Activated CD4-positive, alpha-beta T cell treated with anti-CD3 and anti-CD28 coated beads, Interleukin-10, Interleukin-2, amounts not matched to agents 100 ng/mL and 50 ng/mL, durations not matched to agents 16 hours and 8 hours (primary cell): ENCODE measurements at regions not wholly inside any gene's neighbourhood (a gene's known extent, or its start where the extent isn't known, plus 50 kb on each side); places are given as distances from the start of the nearest gene placed in this dataset.
"Not testable (repeated sequence)": the region's sequence is repeated elsewhere in the genome, so short reads cannot be mapped to it uniquely, and the experiment has no call there.

Experiments used
- DNase-seq: peaks from one replicate; pipeline ENCODE4 v3.0.0-alpha.2; 2020

GRCh38 chr3:26422415-26422814, 200.2 kb upstream of the LRRC3B start:
- DNase-seq, result no peak

- no peak for DNase-seq
Measured at GRCh38 chr3:26425076-26425475, 197.5 kb upstream of the LRRC3B start.

- no peak for DNase-seq
Measured at GRCh38 chr3:26428992-26429391, 193.6 kb upstream of the LRRC3B start.

- DNase-seq, result no peak
Measured at GRCh38 chr3:26437678-26438077, 184.9 kb upstream of the LRRC3B start.

- no peak for DNase-seq
Measured at GRCh38 chr3:26438325-26438940, 184.1 kb upstream of the LRRC3B start.

- DNase-seq, result no peak
Measured at GRCh38 chr3:26438981-26439884, 183.3 kb upstream of the LRRC3B start.

- DNase-seq, result no peak
Measured at GRCh38 chr3:26449996-26450395, 172.6 kb upstream of the LRRC3B start.

GRCh38 chr3:26452363-26452762, 170.2 kb upstream of the LRRC3B start:
- DNase-seq, result no peak

- DNase-seq, result no peak
Measured at GRCh38 chr3:26460985-26461384, 161.6 kb upstream of the LRRC3B start.

GRCh38 chr3:26472345-26472744, 150.2 kb upstream of the LRRC3B start:
- DNase-seq, result no peak

- DNase-seq, result no peak
Measured at GRCh38 chr3:26474706-26475105, 147.9 kb upstream of the LRRC3B start.

GRCh38 chr3:26480377-26480776, 142.2 kb upstream of the LRRC3B start:
- DNase-seq, result no peak

- DNase-seq, result no peak
Measured at GRCh38 chr3:26484140-26484539, 138.4 kb upstream of the LRRC3B start.

GRCh38 chr3:26498271-26498670, 124.3 kb upstream of the LRRC3B start:
- DNase-seq, result no peak

GRCh38 chr3:26505399-26505798, 117.2 kb upstream of the LRRC3B start:
- DNase-seq, result no peak

- not testable (repeated sequence) for DNase-seq
Measured at GRCh38 chr3:26514445-26515029, 108.0 kb upstream of the LRRC3B start.

GRCh38 chr3:26515351-26515750, 107.2 kb upstream of the LRRC3B start:
- DNase-seq, result no peak

- no peak for DNase-seq
Measured at GRCh38 chr3:26521261-26521660, 101.3 kb upstream of the LRRC3B start.

GRCh38 chr3:26522919-26523318, 99.7 kb upstream of the LRRC3B start:
- no peak for DNase-seq

- no peak for DNase-seq
Measured at GRCh38 chr3:26525013-26525412, 97.6 kb upstream of the LRRC3B start.

- DNase-seq, result no peak
Measured at GRCh38 chr3:26535151-26535550, 87.4 kb upstream of the LRRC3B start.

GRCh38 chr3:26536955-26537354, 85.6 kb upstream of the LRRC3B start:
- DNase-seq, result no peak

GRCh38 chr3:26550413-26550812, 72.2 kb upstream of the LRRC3B start:
- DNase-seq, result no peak

GRCh38 chr3:26556637-26557036, 65.9 kb upstream of the LRRC3B start:
- DNase-seq, result no peak
